ENCODE measurements at regions not wholly inside any gene's neighbourhood (a gene's known extent, or its start where the extent isn't known, plus 50 kb on each side); places are given as distances from the start of the nearest gene placed in this dataset.

GRCh38 chr11:119476666-119477331, 53.8 kb upstream of the THY1 start:
- TF ChIP-seq ZFP3 (CRISPR knock-in tag; IDR thresholded peaks at IDR 0.05) (no peak), RARB (CRISPR knock-in tag; IDR thresholded peaks at IDR 0.05) (no peak), TCF4 (CRISPR knock-in tag; IDR thresholded peaks at IDR 0.05; ENCODE audit: borderline replicate concordance) (no peak), TOX (CRISPR knock-in tag; IDR thresholded peaks at IDR 0.05; ENCODE audit: borderline replicate concordance) (no peak), ZC3H10 (CRISPR knock-in tag; IDR thresholded peaks at IDR 0.05) (no peak), ISL1 (CRISPR knock-in tag; IDR thresholded peaks at IDR 0.05) (no peak), ZNF8 (CRISPR knock-in tag; IDR thresholded peaks at IDR 0.05) (no peak), CREB5 (CRISPR knock-in tag; IDR thresholded peaks at IDR 0.05; ENCODE audit: low read depth) (no peak)
- ATAC-seq: no peak

- no peak for ATAC-seq
- TF ChIP-seq ZNF70 (CRISPR knock-in tag; IDR thresholded peaks at IDR 0.05) (no peak), TCF4 (CRISPR knock-in tag; IDR thresholded peaks at IDR 0.05; ENCODE audit: borderline replicate concordance) (no peak), CSDC2 (CRISPR knock-in tag; IDR thresholded peaks at IDR 0.05) (no peak), GLIS3 (CRISPR knock-in tag; IDR thresholded peaks at IDR 0.05) (no peak), PPARA (CRISPR knock-in tag; IDR thresholded peaks at IDR 0.05; ENCODE audit: borderline replicate concordance) (no peak)
Observed at GRCh38 chr11:119476038-119476437, 53.1 kb upstream of the THY1 start.

- TF ChIP-seq GLIS3 (CRISPR knock-in tag; IDR thresholded peaks at IDR 0.05): no peak
- TF ChIP-seq CSDC2 (CRISPR knock-in tag; IDR thresholded peaks at IDR 0.05): no peak
- TF ChIP-seq SNAI2 (CRISPR knock-in tag; IDR thresholded peaks at IDR 0.05): no peak
- no peak for TF ChIP-seq ZFP3 (CRISPR knock-in tag; IDR thresholded peaks at IDR 0.05)
- no peak for TF ChIP-seq OSR1 (CRISPR knock-in tag; IDR thresholded peaks at IDR 0.05)
- TF ChIP-seq ISL1 (CRISPR knock-in tag; IDR thresholded peaks at IDR 0.05): no peak
- no peak for TF ChIP-seq ARNTL (CRISPR knock-in tag; IDR thresholded peaks at IDR 0.05; ENCODE audit: borderline replicate concordance, low read depth)
- TF ChIP-seq ZNF70 (CRISPR knock-in tag; IDR thresholded peaks at IDR 0.05): no peak
- TF ChIP-seq POU6F1 (CRISPR knock-in tag; IDR thresholded peaks at IDR 0.05; ENCODE audit: borderline replicate concordance, low read depth): no peak
- TF ChIP-seq RARB (CRISPR knock-in tag; IDR thresholded peaks at IDR 0.05): no peak
- no peak for TF ChIP-seq ZC3H10 (CRISPR knock-in tag; IDR thresholded peaks at IDR 0.05)
- no peak for TF ChIP-seq PPARA (CRISPR knock-in tag; IDR thresholded peaks at IDR 0.05; ENCODE audit: borderline replicate concordance)
- no peak for TF ChIP-seq ZNF8 (CRISPR knock-in tag; IDR thresholded peaks at IDR 0.05)
- TF ChIP-seq ZNF565 (CRISPR knock-in tag; conservative IDR thresholded peaks at IDR 0.05; ENCODE audit: low read depth): no peak
- no peak for TF ChIP-seq TSHZ2 (CRISPR knock-in tag; IDR thresholded peaks at IDR 0.05)
- no peak for TF ChIP-seq CREB5 (CRISPR knock-in tag; IDR thresholded peaks at IDR 0.05; ENCODE audit: low read depth)
- ATAC-seq: peak; percentile 73
Observed at GRCh38 chr11:119474682-119475596, 52.0 kb upstream of the THY1 start.
